GM13976 (cell line): ENCODE measurements at regions not wholly inside any gene's neighbourhood (a gene's known extent, or its start where the extent isn't known, plus 50 kb on each side); places are given as distances from the start of the nearest gene placed in this dataset.

Experiments
- DNase-seq: peaks from one replicate; pipeline ENCODE4 v3.0.0; 2012; ENCODE audit warnings: low spot score
- CTCF ChIP-seq: IDR thresholded peaks from 2 replicates; pipeline ENCODE4 v1.5.1; 2012; ENCODE audit warnings: borderline replicate concordance, mild to moderate bottlenecking; ENCODE audit not compliant: insufficient read depth; ENCODE audit errors: extremely low read depth, missing control alignments, control extremely low read depth
- in situ Hi-C: fragments of 300-500 bp; cut with MboI; formaldehyde crosslinking; loops from one replicate; pipeline ENCODE4 v1.12.0; 2022; ENCODE audit warnings: low sequenced_read_pairs, mixed read lengths, inconsistent platforms; ENCODE audit not compliant: unreplicated experiment

- DNase-seq = no peak
- in situ Hi-C loops = no loop called here
Measured at GRCh38 chr18:65091744-65092329, 659.0 kb upstream of the CDH7 start.

GRCh38 chr18:65082907-65083306, 667.9 kb upstream of the CDH7 start:
- in situ Hi-C loops = no loop called here
- no peak for DNase-seq
- TF ChIP-seq CTCF = no peak

More at GRCh38 chr18:65091744-65092329, 659.0 kb upstream of the CDH7 start:
- TF ChIP-seq CTCF = peak; percentile 33

- TF ChIP-seq CTCF = no peak
- no peak for DNase-seq
- in situ Hi-C loops = no loop called here
Measured at GRCh38 chr18:65081786-65082185, 669.0 kb upstream of the CDH7 start.

GRCh38 chr18:65073060-65073550, 677.7 kb upstream of the CDH7 start:
- TF ChIP-seq CTCF = no peak
- DNase-seq = no peak
- in situ Hi-C loops = no loop called here

- no peak for DNase-seq
- no peak for TF ChIP-seq CTCF
- in situ Hi-C loops = no loop called here
Measured at GRCh38 chr18:65057439-65058083, 693.3 kb upstream of the CDH7 start.

GRCh38 chr18:65056575-65056974, 694.2 kb upstream of the CDH7 start:
- TF ChIP-seq CTCF = no peak
- no peak for DNase-seq
- in situ Hi-C loops = no loop called here

- no peak for TF ChIP-seq CTCF
- in situ Hi-C loops = no loop called here
Measured at GRCh38 chr18:65049586-65049985, 701.2 kb upstream of the CDH7 start.

More at GRCh38 chr18:65049586-65049985, 701.2 kb upstream of the CDH7 start:
- DNase-seq = no peak
